ENCODE measurements at regions not wholly inside any gene's neighbourhood (a gene's known extent, or its start where the extent isn't known, plus 50 kb on each side); places are given as distances from the start of the nearest gene placed in this dataset.

DNA sequence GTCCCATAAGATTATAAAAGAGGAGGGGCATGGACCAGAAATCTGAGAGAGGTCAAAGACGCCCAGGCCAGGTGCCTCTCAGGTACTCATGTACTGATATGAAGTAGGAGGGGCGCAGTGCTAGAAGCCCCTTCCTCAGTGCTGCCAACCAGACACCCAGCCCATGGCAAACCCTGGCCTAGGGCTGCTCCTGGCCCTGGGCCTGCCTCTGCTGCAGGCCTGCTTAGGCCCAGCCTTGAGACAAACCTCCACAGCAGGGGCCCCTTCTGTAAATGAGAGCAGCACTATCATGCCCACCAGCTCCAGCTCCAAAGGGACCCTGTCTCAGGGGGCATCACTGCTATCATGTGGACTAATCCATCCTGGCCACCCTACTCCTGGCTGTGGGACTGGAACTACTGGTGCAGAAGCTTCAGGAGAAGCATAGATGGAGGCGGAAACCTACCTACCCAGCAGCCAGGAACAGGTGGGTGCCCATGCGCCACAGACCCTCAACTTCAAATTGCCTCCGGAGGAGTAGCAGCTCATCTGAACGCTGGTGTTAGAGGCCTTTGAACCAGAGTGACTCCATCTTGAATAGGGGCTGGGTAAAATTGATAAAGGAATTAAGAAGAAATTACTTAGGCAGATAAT lies 72.4 kb upstream of the LGSN start:
- WGBS, 2 donors, result 88 to 98% methylated on average over 6 of the region's 6 CpGs
- TF ChIP-seq, protein P1, sequence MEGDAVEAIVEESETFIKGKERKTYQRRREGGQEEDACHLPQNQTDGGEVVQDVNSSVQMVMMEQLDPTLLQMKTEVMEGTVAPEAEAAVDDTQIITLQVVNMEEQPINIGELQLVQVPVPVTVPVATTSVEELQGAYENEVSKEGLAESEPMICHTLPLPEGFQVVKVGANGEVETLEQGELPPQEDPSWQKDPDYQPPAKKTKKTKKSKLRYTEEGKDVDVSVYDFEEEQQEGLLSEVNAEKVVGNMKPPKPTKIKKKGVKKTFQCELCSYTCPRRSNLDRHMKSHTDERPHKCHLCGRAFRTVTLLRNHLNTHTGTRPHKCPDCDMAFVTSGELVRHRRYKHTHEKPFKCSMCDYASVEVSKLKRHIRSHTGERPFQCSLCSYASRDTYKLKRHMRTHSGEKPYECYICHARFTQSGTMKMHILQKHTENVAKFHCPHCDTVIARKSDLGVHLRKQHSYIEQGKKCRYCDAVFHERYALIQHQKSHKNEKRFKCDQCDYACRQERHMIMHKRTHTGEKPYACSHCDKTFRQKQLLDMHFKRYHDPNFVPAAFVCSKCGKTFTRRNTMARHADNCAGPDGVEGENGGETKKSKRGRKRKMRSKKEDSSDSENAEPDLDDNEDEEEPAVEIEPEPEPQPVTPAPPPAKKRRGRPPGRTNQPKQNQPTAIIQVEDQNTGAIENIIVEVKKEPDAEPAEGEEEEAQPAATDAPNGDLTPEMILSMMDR (IDR thresholded peaks at IDR 0.05), result no peak
- TF ChIP-seq POLR2AphosphoS5 (IDR thresholded peaks at IDR 0.05) (no peak), EP300 (IDR thresholded peaks at IDR 0.05) (no peak), POLR2A (IDR thresholded peaks at IDR 0.05) (no peak)
- DNase-seq (no peak), ATAC-seq (ENCODE audit: low FRiP score in 2 of 2) (no peak)
- no peaks in the 10 kb centered on the region for H3K4me1 ChIP-seq
- no peak overlapping the region for H3K27ac ChIP-seq
- no peaks in the 10 kb centered on the region for H3K27me3 ChIP-seq
- no peak overlapping the region for H3K4me3 ChIP-seq
- no peaks in the 10 kb centered on the region for H3K36me3 ChIP-seq
- no peaks in the 10 kb centered on the region for H3K9me3 ChIP-seq

DNA sequence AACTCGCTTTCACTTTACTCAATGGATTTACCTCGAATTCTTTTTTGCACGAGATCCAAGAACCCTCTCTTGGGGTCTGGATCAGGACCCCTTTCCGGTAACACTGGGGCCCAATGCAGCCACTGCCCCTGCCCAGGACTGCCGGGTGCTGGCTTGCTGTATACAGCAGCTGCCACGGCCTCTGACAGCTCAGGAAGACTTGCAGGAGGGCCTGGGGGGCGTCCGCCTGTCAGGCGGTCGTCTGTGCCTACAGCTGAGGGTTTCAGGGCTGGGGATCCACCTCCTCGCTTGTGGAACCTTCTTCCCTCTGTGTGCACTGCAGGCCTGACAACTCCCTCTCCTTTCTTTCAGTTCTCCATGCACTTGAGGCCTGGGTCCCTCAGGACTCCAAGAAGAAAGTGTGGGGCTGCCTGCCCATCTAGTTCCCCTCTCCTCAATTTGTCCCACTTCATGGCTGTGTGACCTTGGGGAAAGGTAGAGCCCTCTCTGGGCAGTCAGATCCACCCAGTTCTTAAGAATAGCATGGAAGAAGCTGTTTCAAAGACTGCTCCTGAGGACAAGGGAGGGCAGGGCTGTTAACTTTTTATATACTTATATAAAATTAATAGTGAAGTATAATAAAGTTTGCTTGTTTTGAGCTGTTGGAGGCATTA lies 75.0 kb upstream of the LGSN start:
- ATAC-seq (ENCODE audit: low FRiP score in 2 of 2), result no peak
- no peaks in the 10 kb centered on the region for H3K9me3 ChIP-seq
- H3K36me3 ChIP-seq, result no peaks in the 10 kb centered on the region
- H3K4me3 ChIP-seq, result no peak overlapping the region
- 81 to 91% methylated on average over 6 to 11 of the region's 11 CpGs for whole genome bisulfite sequencing, 2 donors
- H3K27ac ChIP-seq, result no peak overlapping the region
- no peaks in the 10 kb centered on the region for H3K4me1 ChIP-seq
- TF ChIP-seq POLR2A (IDR thresholded peaks at IDR 0.05), result no peak
- TF ChIP-seq, protein P1 (IDR thresholded peaks at IDR 0.05), result no peak
- no peak for TF ChIP-seq POLR2AphosphoS5 (IDR thresholded peaks at IDR 0.05)
- TF ChIP-seq EP300 (IDR thresholded peaks at IDR 0.05), result no peak
- peak in 1 of 2 donors; percentile 60 for DNase-seq
- H3K27me3 ChIP-seq, result no peaks in the 10 kb centered on the region

DNA sequence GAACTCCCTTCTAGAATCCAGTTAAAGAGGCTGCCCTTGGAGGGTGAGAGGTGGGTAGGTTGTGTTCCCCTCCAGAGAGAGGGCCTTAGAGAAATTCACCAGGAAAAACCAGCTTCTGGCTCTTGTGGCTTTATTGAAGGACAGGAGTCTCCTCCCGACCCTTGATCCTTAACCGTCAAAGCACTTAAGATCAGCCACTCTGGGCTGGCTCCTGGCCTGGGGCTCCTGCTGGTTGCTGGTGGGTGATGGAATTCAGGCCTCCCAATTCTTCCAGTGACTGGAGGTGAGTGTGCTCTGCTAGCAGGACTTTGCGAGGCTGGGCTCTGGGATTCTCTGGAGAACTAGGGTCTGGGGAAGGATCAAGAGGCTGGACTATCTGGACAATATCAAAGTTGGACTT lies 75.6 kb upstream of the LGSN start:
- ATAC-seq (ENCODE audit: low FRiP score in 2 of 2), result no peak
- no peaks in the 10 kb centered on the region for H3K9me3 ChIP-seq
- no peaks in the 10 kb centered on the region for H3K4me1 ChIP-seq
- DNase-seq, result no peak
- no peaks in the 10 kb centered on the region for H3K27me3 ChIP-seq
- no peak overlapping the region for H3K4me3 ChIP-seq
- TF ChIP-seq, protein P1 (IDR thresholded peaks at IDR 0.05), result no peak
- TF ChIP-seq POLR2AphosphoS5 (IDR thresholded peaks at IDR 0.05) (no peak), EP300 (IDR thresholded peaks at IDR 0.05) (no peak), POLR2A (IDR thresholded peaks at IDR 0.05) (no peak)
- no peaks in the 10 kb centered on the region for H3K36me3 ChIP-seq
- WGBS, 2 donors, result 68 to 73% methylated on average over 3 of the region's 3 CpGs
- no peak overlapping the region for H3K27ac ChIP-seq

DNA sequence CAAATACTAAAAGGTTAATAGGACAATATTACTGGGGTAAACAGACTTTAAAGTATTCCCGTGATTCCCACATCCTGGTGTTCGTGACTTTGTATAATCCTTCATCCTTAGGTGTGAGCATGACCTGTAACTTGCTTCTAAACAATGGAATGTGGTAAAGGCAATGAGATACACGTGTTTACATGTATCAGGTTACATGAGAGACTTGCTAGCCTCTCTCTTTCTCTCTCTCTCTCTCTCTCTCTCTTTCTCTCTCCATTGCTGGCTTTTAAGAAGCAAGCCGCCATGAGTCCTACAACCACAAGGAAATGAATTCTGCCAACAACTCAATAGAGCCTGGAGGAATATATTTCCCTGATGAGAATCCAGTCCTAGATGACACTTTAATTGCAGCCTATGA lies 83.9 kb upstream of the LGSN start:
- Histone ChIP-seq H3K9me3 (no peaks in the 10 kb centered on the region), H3K4me3 (no peak overlapping the region), H3K27ac (no peak overlapping the region), H3K4me1 (no peaks in the 10 kb centered on the region), H3K27me3 (no peaks in the 10 kb centered on the region), H3K36me3 (no peaks in the 10 kb centered on the region)
- WGBS, 2 donors, result 49 to 54% methylated on average over 4 of the region's 4 CpGs
- ATAC-seq (ENCODE audit: low FRiP score in 2 of 2) (no peak), DNase-seq (no peak)
- TF ChIP-seq POLR2AphosphoS5 (IDR thresholded peaks at IDR 0.05), result no peak
- no peak for TF ChIP-seq POLR2A (IDR thresholded peaks at IDR 0.05)
- TF ChIP-seq, protein P1 (IDR thresholded peaks at IDR 0.05), result no peak
- no peak for TF ChIP-seq EP300 (IDR thresholded peaks at IDR 0.05)
